Epithelial cell of esophagus (primary cell): ENCODE measurements at regions not wholly inside any gene's neighbourhood (a gene's known extent, or its start where the extent isn't known, plus 50 kb on each side); places are given as distances from the start of the nearest gene placed in this dataset.
"Not testable (repeated sequence)": the region's sequence is repeated elsewhere in the genome, so short reads cannot be mapped to it uniquely, and the experiment has no call there.

Experiments
- DNase-seq: peaks from one replicate; pipeline ENCODE4 v3.0.0; 2010; ENCODE audit warnings: low read depth
- H3K4me3 ChIP-seq: 2 replicates; pipeline ENCODE4 v1.5.1; 2011; ENCODE audit warnings: mild to moderate bottlenecking, low read length, control low read depth
- CTCF ChIP-seq: IDR thresholded peaks from 2 replicates; pipeline ENCODE4 v1.5.1; 2011; ENCODE audit warnings: low read depth, mild to moderate bottlenecking, low read length, control low read depth, inconsistent platforms; ENCODE audit not compliant: insufficient read depth; ENCODE audit errors: missing control alignments

DNA sequence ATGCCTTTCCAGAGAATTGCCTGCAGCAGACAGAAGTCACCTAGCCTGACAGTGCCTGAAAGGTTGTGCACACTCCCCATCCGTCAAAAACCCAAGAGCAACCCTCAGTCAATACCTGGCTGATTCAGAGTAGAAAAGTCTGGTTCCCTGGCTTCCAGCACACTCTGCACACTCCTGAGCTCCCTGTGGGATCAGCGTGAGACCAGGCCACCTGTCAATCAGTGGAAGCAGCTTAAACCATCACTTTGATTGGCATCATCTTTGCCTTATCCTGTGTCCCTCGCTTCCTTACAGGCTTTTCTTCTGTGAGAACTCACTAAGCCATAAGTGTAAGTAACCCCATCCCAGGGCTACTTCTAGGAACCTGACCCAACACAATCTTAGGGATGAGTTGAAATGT is 109.8 kb downstream of the ACTL7B start:
- no peak overlapping the region for H3K4me3 ChIP-seq
- DNase-seq, result no peak
- no peak for TF ChIP-seq CTCF

DNA sequence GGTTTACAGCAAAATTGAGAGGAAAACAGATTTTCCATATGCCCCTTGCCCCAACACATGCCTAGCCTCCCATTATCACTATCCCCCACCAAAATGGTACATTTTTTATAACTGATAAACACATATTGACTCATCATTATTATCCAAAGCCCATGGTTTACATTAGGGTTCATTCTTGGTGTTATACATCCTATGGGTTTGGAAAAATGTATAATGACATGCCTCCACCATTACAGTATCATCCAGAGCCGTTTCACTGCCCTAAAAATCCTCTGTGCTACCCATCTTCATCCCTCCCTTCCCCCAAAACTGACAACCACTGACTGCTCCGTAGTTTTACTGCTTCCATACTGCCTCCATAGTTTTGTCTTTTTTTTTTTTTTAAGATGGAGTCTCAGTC is 111.1 kb downstream of the ACTL7B start:
- DNase-seq, result no peak
- H3K4me3 ChIP-seq, result no peak overlapping the region
- no peak for TF ChIP-seq CTCF

- peak; percentile 84 for DNase-seq
- no peak overlapping the region for H3K4me3 ChIP-seq
- TF ChIP-seq CTCF, result no peak
Measured at GRCh38 chr9:108743901-108744371, 111.8 kb downstream of the ACTL7B start.

GRCh38 chr9:108743416-108743815 is 112.4 kb downstream of the ACTL7B start:
- TF ChIP-seq CTCF, result no peak
- DNase-seq, result no peak
- H3K4me3 ChIP-seq, result no peak overlapping the region

- no peak overlapping the region for H3K4me3 ChIP-seq
- TF ChIP-seq CTCF, result no peak
- DNase-seq, result no peak
Measured at GRCh38 chr9:108742191-108742590, 113.6 kb downstream of the ACTL7B start.

DNA sequence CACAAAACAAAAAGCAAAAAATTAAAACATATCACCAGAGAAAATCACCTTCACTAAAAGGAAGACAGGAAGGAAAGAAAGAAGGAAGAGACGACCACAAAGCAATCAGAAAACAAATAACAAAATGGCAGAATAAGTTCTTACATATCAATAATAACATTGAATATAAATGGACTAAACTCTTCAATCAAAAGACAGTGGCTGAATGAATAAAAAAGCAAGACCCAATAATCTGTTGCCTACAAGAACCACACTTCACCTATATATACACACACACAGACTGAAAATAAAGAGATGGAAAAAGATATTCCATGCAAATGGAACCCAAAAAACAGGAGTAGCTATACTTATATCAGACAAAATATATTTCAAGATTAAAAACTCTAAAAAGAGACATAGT is 124.5 kb downstream of the ACTL7B start:
- not testable (repeated sequence) for H3K4me3 ChIP-seq, DNase-seq

DNA sequence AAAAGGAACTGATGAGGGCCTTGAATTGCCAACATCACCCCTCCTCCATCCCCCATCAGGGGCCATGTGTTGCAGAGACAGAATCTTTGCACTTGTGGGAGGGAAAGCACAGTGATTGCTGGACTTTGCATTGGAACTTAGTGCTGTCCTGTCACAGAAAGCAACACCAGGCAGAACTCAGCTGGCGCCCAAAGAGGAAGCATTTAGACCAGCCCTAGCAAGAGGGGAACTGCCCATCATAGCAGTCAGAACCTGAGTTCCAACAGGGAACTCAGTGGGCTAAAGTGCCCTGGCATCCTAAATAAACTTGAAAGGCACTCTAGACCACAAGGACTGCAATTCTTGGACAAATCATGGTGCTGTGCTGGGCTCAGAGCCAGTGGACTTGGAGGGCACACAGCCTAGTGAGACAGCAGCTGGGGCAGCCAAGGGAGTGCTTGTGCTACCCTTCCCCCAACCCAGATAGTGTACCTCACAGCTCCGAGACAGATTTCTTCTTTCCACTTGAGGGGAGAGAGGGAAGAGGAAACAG is 128.1 kb downstream of the ACTL7B start:
- H3K4me3 ChIP-seq, result no peak overlapping the region
- TF ChIP-seq CTCF, result no peak
- DNase-seq, result no peak
